Esophagus muscularis mucosa (tissue), 4 donors: ENCODE measurements at regions not wholly inside any gene's neighbourhood (a gene's known extent, or its start where the extent isn't known, plus 50 kb on each side); places are given as distances from the start of the nearest gene placed in this dataset.

Experiments
- DNase-seq: peaks from one replicate; pipeline ENCODE4 v3.0.0-alpha.2; 2017; ENCODE audit errors: extremely low spot score
- H3K27ac ChIP-seq, 4 donors: fragments of 200-600 bp; sonication (generic); replicated peaks in 1 of 4; 1 replicate in 3 of 4; 2 replicates in 1 of 4; pipeline ENCODE4 v1.5.1; 2016 to 2019; ENCODE audit warnings: mild to moderate bottlenecking in 1 of 4
- H3K27me3 ChIP-seq, 4 donors: fragments of 200-600 bp; sonication (generic); one replicate each; pipeline versions ENCODE4 v1.5.1 to v1.6.0; 2016 to 2019
- H3K36me3 ChIP-seq, 4 donors: fragments of 200-600 bp; sonication (generic); one replicate each; pipeline ENCODE4 v1.5.1; 2016 to 2019
- H3K4me1 ChIP-seq, 4 donors: fragments of 200-600 bp; sonication (generic); one replicate each; pipeline ENCODE4 v1.5.1; 2016 to 2019
- H3K4me3 ChIP-seq, 4 donors: fragments of 200-600 bp; sonication (generic); 1 replicate in 2 of 4; 2 replicates in 2 of 4; pipeline ENCODE4 v1.5.1; 2016 to 2019; ENCODE audit warnings: mild to moderate bottlenecking in 4 of 4, moderate library complexity in 1 of 4
- H3K9me3 ChIP-seq, 4 donors: fragments of 200-600 bp; sonication (generic); 1 replicate in 3 of 4; 2 replicates in 1 of 4; pipeline ENCODE4 v1.5.1; 2016 to 2019
- EP300 ChIP-seq: sonication (generic); formaldehyde crosslinking; IDR thresholded peaks from one replicate; pipeline ENCODE4 v1.6.1; 2017; ENCODE audit warnings: antibody characterized with exemption
- POLR2A ChIP-seq: fragments of 450-650 bp; IDR thresholded peaks from one replicate; pipeline ENCODE4 v1.6.1; 2017; ENCODE audit warnings: antibody characterized with exemption, moderate library complexity, mild to moderate bottlenecking, low read depth
- POLR2AphosphoS5 ChIP-seq, 2 donors: sonication (generic); formaldehyde crosslinking; IDR thresholded peaks; one replicate each; pipeline ENCODE4 v1.6.1; 2017; ENCODE audit warnings: antibody characterized with exemption in 2 of 2
- WGBS: methylation state at CpG from one replicate; pipeline ENCODE4 v1.1.5; 2018; 5-methylcytosine and 5-hydroxymethylcytosine counted together
- intact Hi-C: fragments of 100-400 bp; cut with DNase I; formaldehyde crosslinking; loops from one replicate; pipeline ENCODE4 v1.15.1; 2023
- TF ChIP-seq, protein P1 (sequence below), 3 experiments: fragments of 200-600 bp in 2 of 3; fragments of 450-650 bp in 1 of 3; sonication (generic) in 2 of 3; IDR thresholded peaks; one replicate each; pipeline ENCODE4 v1.5.1; 2017 to 2019; ENCODE audit warnings: antibody characterized with exemption in 3 of 3, mild to moderate bottlenecking in 2 of 3, moderate library complexity in 1 of 3

DNA sequence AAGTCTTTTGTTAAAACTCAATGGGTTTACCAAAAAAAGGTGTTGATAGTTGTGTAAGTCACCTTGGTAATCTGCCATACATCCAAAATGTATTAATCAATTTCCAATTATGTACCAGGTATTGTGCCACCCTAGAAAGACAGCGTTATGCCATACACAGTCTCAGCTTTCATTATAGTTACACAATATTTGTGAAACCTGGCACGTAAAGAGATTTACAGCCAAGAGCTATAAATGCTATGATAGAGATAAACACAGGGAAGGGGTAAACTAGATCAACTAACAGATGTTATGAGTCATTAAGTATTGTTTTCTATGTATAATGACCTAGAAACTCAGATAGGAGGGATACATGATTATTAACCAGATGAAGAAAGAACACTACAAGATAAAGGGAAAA, 725.6 kb upstream of the SLITRK5 start:
- Histone ChIP-seq H3K4me1 (no peaks in the 10 kb centered on the region), H3K27ac (no peak overlapping the region), H3K36me3 (no peaks in the 10 kb centered on the region), H3K9me3 (no peaks in the 10 kb centered on the region), H3K4me3 (no peak overlapping the region), H3K27me3 (no peaks in the 10 kb centered on the region)
- no peak for DNase-seq
- no peak for TF ChIP-seq POLR2A
- TF ChIP-seq POLR2AphosphoS5 (IDR thresholded peaks at IDR 0.05): no peak
- TF ChIP-seq, protein P1, sequence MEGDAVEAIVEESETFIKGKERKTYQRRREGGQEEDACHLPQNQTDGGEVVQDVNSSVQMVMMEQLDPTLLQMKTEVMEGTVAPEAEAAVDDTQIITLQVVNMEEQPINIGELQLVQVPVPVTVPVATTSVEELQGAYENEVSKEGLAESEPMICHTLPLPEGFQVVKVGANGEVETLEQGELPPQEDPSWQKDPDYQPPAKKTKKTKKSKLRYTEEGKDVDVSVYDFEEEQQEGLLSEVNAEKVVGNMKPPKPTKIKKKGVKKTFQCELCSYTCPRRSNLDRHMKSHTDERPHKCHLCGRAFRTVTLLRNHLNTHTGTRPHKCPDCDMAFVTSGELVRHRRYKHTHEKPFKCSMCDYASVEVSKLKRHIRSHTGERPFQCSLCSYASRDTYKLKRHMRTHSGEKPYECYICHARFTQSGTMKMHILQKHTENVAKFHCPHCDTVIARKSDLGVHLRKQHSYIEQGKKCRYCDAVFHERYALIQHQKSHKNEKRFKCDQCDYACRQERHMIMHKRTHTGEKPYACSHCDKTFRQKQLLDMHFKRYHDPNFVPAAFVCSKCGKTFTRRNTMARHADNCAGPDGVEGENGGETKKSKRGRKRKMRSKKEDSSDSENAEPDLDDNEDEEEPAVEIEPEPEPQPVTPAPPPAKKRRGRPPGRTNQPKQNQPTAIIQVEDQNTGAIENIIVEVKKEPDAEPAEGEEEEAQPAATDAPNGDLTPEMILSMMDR (IDR thresholded peaks at IDR 0.05): no peak
- TF ChIP-seq EP300: no peak
- WGBS: 93% methylated on average over 2 of the region's 2 CpGs
- intact Hi-C loops: no loop called here

DNA sequence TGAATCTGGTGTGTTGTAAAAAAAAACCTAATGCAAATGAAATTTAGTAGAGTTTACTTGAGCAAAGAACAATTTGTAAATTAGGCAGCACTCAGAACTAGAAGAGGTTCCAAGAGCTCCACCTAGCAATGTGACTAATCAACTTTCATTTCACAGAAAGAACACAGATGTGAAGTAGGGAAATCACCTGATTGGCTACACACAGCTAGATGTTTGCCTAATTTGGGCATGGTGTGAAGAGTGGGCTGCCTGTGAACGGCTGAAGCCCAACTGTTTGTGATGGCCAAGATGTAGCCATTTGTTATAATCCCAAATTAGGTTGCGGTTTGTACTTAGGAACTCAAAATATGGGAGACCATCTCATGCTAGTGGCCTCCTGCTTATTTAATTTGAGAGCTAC, 724.4 kb upstream of the SLITRK5 start:
- H3K4me3 ChIP-seq: no peak overlapping the region
- TF ChIP-seq POLR2A (no peak), EP300 (no peak), POLR2AphosphoS5 (IDR thresholded peaks at IDR 0.05) (no peak)
- TF ChIP-seq, protein P1 (IDR thresholded peaks at IDR 0.05): no peak
- WGBS: 77% methylated on average over 2 of the region's 2 CpGs
- H3K27ac ChIP-seq: no peak overlapping the region
- intact Hi-C loops: no loop called here
- DNase-seq: no peak
- H3K4me1 ChIP-seq: no peaks in the 10 kb centered on the region
- no peaks in the 10 kb centered on the region for H3K27me3 ChIP-seq
- no peaks in the 10 kb centered on the region for H3K9me3 ChIP-seq
- H3K36me3 ChIP-seq: no peaks in the 10 kb centered on the region

GRCh38 chr13:86954341-86954740, 716.8 kb upstream of the SLITRK5 start:
- Histone ChIP-seq H3K4me3 (no peak overlapping the region), H3K36me3 (no peaks in the 10 kb centered on the region), H3K9me3 (no peaks in the 10 kb centered on the region), H3K27me3 (no peaks in the 10 kb centered on the region), H3K27ac (no peak overlapping the region), H3K4me1 (no peaks in the 10 kb centered on the region)
- intact Hi-C loops: no loop called here
- WGBS: 67% methylated on average over 1 of the region's 1 CpG
- TF ChIP-seq POLR2AphosphoS5 (IDR thresholded peaks at IDR 0.05): no peak
- TF ChIP-seq POLR2A: no peak
- TF ChIP-seq, protein P1 (IDR thresholded peaks at IDR 0.05): no peak
- TF ChIP-seq EP300: no peak
- DNase-seq: no peak

- TF ChIP-seq POLR2AphosphoS5 (IDR thresholded peaks at IDR 0.05): no peak
- TF ChIP-seq POLR2A: no peak
- no peak for TF ChIP-seq EP300
- TF ChIP-seq, protein P1 (IDR thresholded peaks at IDR 0.05): no peak
- Histone ChIP-seq H3K36me3 (no peaks in the 10 kb centered on the region), H3K27me3 (no peaks in the 10 kb centered on the region), H3K9me3 (no peaks in the 10 kb centered on the region), H3K4me3 (no peak overlapping the region), H3K27ac (no peak overlapping the region), H3K4me1 (no peaks in the 10 kb centered on the region)
- intact Hi-C loops: no loop called here
- no peak for DNase-seq
Measured at GRCh38 chr13:86960876-86961275, 710.3 kb upstream of the SLITRK5 start.

GRCh38 chr13:86974251-86974994, 696.7 kb upstream of the SLITRK5 start:
- 68% methylated on average over 5 of the region's 7 CpGs for WGBS
- Histone ChIP-seq H3K36me3 (no peaks in the 10 kb centered on the region), H3K4me3 (no peak overlapping the region), H3K9me3 (no peaks in the 10 kb centered on the region), H3K27ac (no peak overlapping the region), H3K27me3 (no peaks in the 10 kb centered on the region), H3K4me1 (no peaks in the 10 kb centered on the region)
- TF ChIP-seq POLR2A: no peak
- TF ChIP-seq, protein P1 (IDR thresholded peaks at IDR 0.05): no peak
- TF ChIP-seq POLR2AphosphoS5 (IDR thresholded peaks at IDR 0.05): no peak
- no peak for TF ChIP-seq EP300
- intact Hi-C loops: no loop called here
- no peak for DNase-seq
